ENCODE measurements at regions not wholly inside any gene's neighbourhood (a gene's known extent, or its start where the extent isn't known, plus 50 kb on each side); places are given as distances from the start of the nearest gene placed in this dataset.

DNA sequence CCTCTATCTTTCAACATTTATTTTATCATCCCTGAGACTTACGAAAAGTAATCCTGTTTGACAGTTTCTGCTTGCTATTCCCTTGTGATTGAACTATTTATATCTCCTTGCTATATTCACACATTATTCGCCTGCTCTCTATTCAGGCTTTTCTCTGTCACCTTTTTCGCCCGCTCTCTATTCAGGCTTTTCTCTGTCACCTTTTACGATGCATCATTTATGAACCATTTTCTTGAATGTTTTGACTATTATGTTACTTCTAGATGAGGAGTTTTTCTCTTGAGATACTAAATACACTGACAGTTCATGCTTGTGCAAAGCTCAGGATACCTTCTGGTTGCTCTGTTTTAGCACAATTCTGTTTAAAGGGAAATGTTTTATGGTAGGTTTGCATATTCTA lies 143.3 kb upstream of the VSTM2A start:
- TF ChIP-seq, protein P1, sequence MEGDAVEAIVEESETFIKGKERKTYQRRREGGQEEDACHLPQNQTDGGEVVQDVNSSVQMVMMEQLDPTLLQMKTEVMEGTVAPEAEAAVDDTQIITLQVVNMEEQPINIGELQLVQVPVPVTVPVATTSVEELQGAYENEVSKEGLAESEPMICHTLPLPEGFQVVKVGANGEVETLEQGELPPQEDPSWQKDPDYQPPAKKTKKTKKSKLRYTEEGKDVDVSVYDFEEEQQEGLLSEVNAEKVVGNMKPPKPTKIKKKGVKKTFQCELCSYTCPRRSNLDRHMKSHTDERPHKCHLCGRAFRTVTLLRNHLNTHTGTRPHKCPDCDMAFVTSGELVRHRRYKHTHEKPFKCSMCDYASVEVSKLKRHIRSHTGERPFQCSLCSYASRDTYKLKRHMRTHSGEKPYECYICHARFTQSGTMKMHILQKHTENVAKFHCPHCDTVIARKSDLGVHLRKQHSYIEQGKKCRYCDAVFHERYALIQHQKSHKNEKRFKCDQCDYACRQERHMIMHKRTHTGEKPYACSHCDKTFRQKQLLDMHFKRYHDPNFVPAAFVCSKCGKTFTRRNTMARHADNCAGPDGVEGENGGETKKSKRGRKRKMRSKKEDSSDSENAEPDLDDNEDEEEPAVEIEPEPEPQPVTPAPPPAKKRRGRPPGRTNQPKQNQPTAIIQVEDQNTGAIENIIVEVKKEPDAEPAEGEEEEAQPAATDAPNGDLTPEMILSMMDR (conservative IDR thresholded peaks at IDR 0.05): no peak
- TF ChIP-seq EZH2 (IDR thresholded peaks at IDR 0.05; ENCODE audit: low read depth): no peak
